ENCODE measurements at regions not wholly inside any gene's neighbourhood (a gene's known extent, or its start where the extent isn't known, plus 50 kb on each side); places are given as distances from the start of the nearest gene placed in this dataset.
"Not testable (repeated sequence)": the region's sequence is repeated elsewhere in the genome, so short reads cannot be mapped to it uniquely, and the experiment has no call there.

GRCh38 chr5:101637599-101637998 lies 658.5 kb downstream of the SLCO4C1 start:
- Histone ChIP-seq H3K9me3 (ENCODE audit: control insufficient read depth in 2 of 2, insufficient read depth in 1 of 2, low read length in 1 of 2) (no peaks in the 10 kb centered on the region), H3K4me3 (ENCODE audit: low read length in 2 of 2) (no peak overlapping the region), H3K27me3 (ENCODE audit: control insufficient read depth in 2 of 2, insufficient read depth in 1 of 2, low read length in 1 of 2) (no peaks in the 10 kb centered on the region), H3K4me1 (ENCODE audit: control insufficient read depth in 2 of 2, insufficient read depth in 2 of 2, low read length in 2 of 2) (no peaks in the 10 kb centered on the region), H3K36me3 (ENCODE audit: control insufficient read depth in 2 of 2, insufficient read depth in 2 of 2, low read length in 1 of 2) (no peaks in the 10 kb centered on the region), H3K27ac (ENCODE audit: low read depth in 1 of 2, low read length in 1 of 2) (no peak overlapping the region)
- DNase-seq (ENCODE audit: low read depth in 6 of 9, low spot score in 9 of 9): no peak
- 92% methylated on average over 2 of the region's 2 CpGs for WGBS

- not testable (repeated sequence) for H3K4me1 ChIP-seq (ENCODE audit: control insufficient read depth in 2 of 2, insufficient read depth in 2 of 2, low read length in 2 of 2); H3K36me3 ChIP-seq (ENCODE audit: control insufficient read depth in 2 of 2, insufficient read depth in 2 of 2, low read length in 1 of 2); H3K9me3 ChIP-seq (ENCODE audit: control insufficient read depth in 2 of 2, insufficient read depth in 1 of 2, low read length in 1 of 2); H3K27ac ChIP-seq (ENCODE audit: low read depth in 1 of 2, low read length in 1 of 2); H3K27me3 ChIP-seq (ENCODE audit: control insufficient read depth in 2 of 2, insufficient read depth in 1 of 2, low read length in 1 of 2); H3K4me3 ChIP-seq (ENCODE audit: low read length in 2 of 2); DNase-seq (ENCODE audit: low read depth in 6 of 9, low spot score in 9 of 9)
- WGBS: 9% methylated on average over 2 of the region's 2 CpGs
Observed at GRCh38 chr5:101627770-101628169, 668.3 kb downstream of the SLCO4C1 start.

- Histone ChIP-seq H3K4me3 (ENCODE audit: low read length in 2 of 2) (no peak overlapping the region), H3K27ac (ENCODE audit: low read depth in 1 of 2, low read length in 1 of 2) (no peak overlapping the region), H3K4me1 (ENCODE audit: control insufficient read depth in 2 of 2, insufficient read depth in 2 of 2, low read length in 2 of 2) (no peaks in the 10 kb centered on the region), H3K9me3 (ENCODE audit: control insufficient read depth in 2 of 2, insufficient read depth in 1 of 2, low read length in 1 of 2) (no peaks in the 10 kb centered on the region), H3K27me3 (ENCODE audit: control insufficient read depth in 2 of 2, insufficient read depth in 1 of 2, low read length in 1 of 2) (no peaks in the 10 kb centered on the region), H3K36me3 (ENCODE audit: control insufficient read depth in 2 of 2, insufficient read depth in 2 of 2, low read length in 1 of 2) (no peaks in the 10 kb centered on the region)
- 90% methylated on average over 1 of the region's 1 CpG for WGBS
- DNase-seq (ENCODE audit: low read depth in 6 of 9, low spot score in 9 of 9): no peak
Observed at GRCh38 chr5:101626572-101626971, 669.5 kb downstream of the SLCO4C1 start.

GRCh38 chr5:101611039-101611438 lies 685.0 kb downstream of the SLCO4C1 start:
- H3K4me3 ChIP-seq (ENCODE audit: low read length in 2 of 2): no peak overlapping the region
- H3K27ac ChIP-seq (ENCODE audit: low read depth in 1 of 2, low read length in 1 of 2): no peak overlapping the region
- DNase-seq (ENCODE audit: low read depth in 6 of 9, low spot score in 9 of 9): no peak

GRCh38 chr5:101608322-101608721 lies 687.8 kb downstream of the SLCO4C1 start:
- Histone ChIP-seq H3K9me3 (ENCODE audit: control insufficient read depth in 2 of 2, insufficient read depth in 1 of 2, low read length in 1 of 2) (peaks cover 0 to 5% of the 10 kb centered on the region in 2 donors), H3K36me3 (ENCODE audit: control insufficient read depth in 2 of 2, insufficient read depth in 2 of 2, low read length in 1 of 2) (no peaks in the 10 kb centered on the region), H3K27me3 (ENCODE audit: control insufficient read depth in 2 of 2, insufficient read depth in 1 of 2, low read length in 1 of 2) (no peaks in the 10 kb centered on the region), H3K4me1 (ENCODE audit: control insufficient read depth in 2 of 2, insufficient read depth in 2 of 2, low read length in 2 of 2) (no peaks in the 10 kb centered on the region), H3K27ac (ENCODE audit: low read depth in 1 of 2, low read length in 1 of 2) (no peak overlapping the region), H3K4me3 (ENCODE audit: low read length in 2 of 2) (no peak overlapping the region)
- WGBS: 67% methylated on average over 1 of the region's 1 CpG
- no peak for DNase-seq (ENCODE audit: low read depth in 6 of 9, low spot score in 9 of 9)

More at GRCh38 chr5:101611039-101611438, 685.0 kb downstream of the SLCO4C1 start:
- H3K9me3 ChIP-seq (ENCODE audit: control insufficient read depth in 2 of 2, insufficient read depth in 1 of 2, low read length in 1 of 2): peaks cover 0 to 5% of the 10 kb centered on the region in 2 donors
- WGBS: 82% methylated on average over 6 of the region's 6 CpGs
- no peaks in the 10 kb centered on the region for H3K4me1 ChIP-seq (ENCODE audit: control insufficient read depth in 2 of 2, insufficient read depth in 2 of 2, low read length in 2 of 2)
- no peaks in the 10 kb centered on the region for H3K36me3 ChIP-seq (ENCODE audit: control insufficient read depth in 2 of 2, insufficient read depth in 2 of 2, low read length in 1 of 2)
- H3K27me3 ChIP-seq (ENCODE audit: control insufficient read depth in 2 of 2, insufficient read depth in 1 of 2, low read length in 1 of 2): no peaks in the 10 kb centered on the region

GRCh38 chr5:101605700-101606099 lies 690.4 kb downstream of the SLCO4C1 start:
- no peak overlapping the region for H3K27ac ChIP-seq (ENCODE audit: low read depth in 1 of 2, low read length in 1 of 2)
- WGBS: 44% methylated on average over 3 of the region's 3 CpGs
- no peak overlapping the region for H3K4me3 ChIP-seq (ENCODE audit: low read length in 2 of 2)
- no peaks in the 10 kb centered on the region for H3K4me1 ChIP-seq (ENCODE audit: control insufficient read depth in 2 of 2, insufficient read depth in 2 of 2, low read length in 2 of 2)
- H3K27me3 ChIP-seq (ENCODE audit: control insufficient read depth in 2 of 2, insufficient read depth in 1 of 2, low read length in 1 of 2): no peaks in the 10 kb centered on the region
- DNase-seq (ENCODE audit: low read depth in 6 of 9, low spot score in 9 of 9): no peak
- no peaks in the 10 kb centered on the region for H3K36me3 ChIP-seq (ENCODE audit: control insufficient read depth in 2 of 2, insufficient read depth in 2 of 2, low read length in 1 of 2)
- peaks cover 0 to 1% of the 10 kb centered on the region in 2 donors for H3K9me3 ChIP-seq (ENCODE audit: control insufficient read depth in 2 of 2, insufficient read depth in 1 of 2, low read length in 1 of 2)

- Histone ChIP-seq H3K27ac (ENCODE audit: low read depth in 1 of 2, low read length in 1 of 2) (no peak overlapping the region), H3K4me1 (ENCODE audit: control insufficient read depth in 2 of 2, insufficient read depth in 2 of 2, low read length in 2 of 2) (no peaks in the 10 kb centered on the region), H3K9me3 (ENCODE audit: control insufficient read depth in 2 of 2, insufficient read depth in 1 of 2, low read length in 1 of 2) (no peaks in the 10 kb centered on the region), H3K36me3 (ENCODE audit: control insufficient read depth in 2 of 2, insufficient read depth in 2 of 2, low read length in 1 of 2) (no peaks in the 10 kb centered on the region), H3K4me3 (ENCODE audit: low read length in 2 of 2) (no peak overlapping the region), H3K27me3 (ENCODE audit: control insufficient read depth in 2 of 2, insufficient read depth in 1 of 2, low read length in 1 of 2) (no peaks in the 10 kb centered on the region)
- DNase-seq (ENCODE audit: low read depth in 6 of 9, low spot score in 9 of 9): no peak
- WGBS: 98% methylated on average over 1 of the region's 1 CpG
Observed at GRCh38 chr5:101600614-101601013, 695.5 kb downstream of the SLCO4C1 start.

GRCh38 chr5:101590384-101590783 lies 687.3 kb upstream of the ST8SIA4 start:
- Histone ChIP-seq H3K27ac (ENCODE audit: low read depth in 1 of 2, low read length in 1 of 2) (no peak overlapping the region), H3K9me3 (ENCODE audit: control insufficient read depth in 2 of 2, insufficient read depth in 1 of 2, low read length in 1 of 2) (no peaks in the 10 kb centered on the region), H3K4me3 (ENCODE audit: low read length in 2 of 2) (no peak overlapping the region), H3K4me1 (ENCODE audit: control insufficient read depth in 2 of 2, insufficient read depth in 2 of 2, low read length in 2 of 2) (no peaks in the 10 kb centered on the region), H3K36me3 (ENCODE audit: control insufficient read depth in 2 of 2, insufficient read depth in 2 of 2, low read length in 1 of 2) (no peaks in the 10 kb centered on the region), H3K27me3 (ENCODE audit: control insufficient read depth in 2 of 2, insufficient read depth in 1 of 2, low read length in 1 of 2) (no peaks in the 10 kb centered on the region)
- DNase-seq (ENCODE audit: low read depth in 6 of 9, low spot score in 9 of 9): no peak
- WGBS: 65% methylated on average over 1 of the region's 1 CpG

- no peaks in the 10 kb centered on the region for H3K4me1 ChIP-seq (ENCODE audit: control insufficient read depth in 2 of 2, insufficient read depth in 2 of 2, low read length in 2 of 2)
- H3K27me3 ChIP-seq (ENCODE audit: control insufficient read depth in 2 of 2, insufficient read depth in 1 of 2, low read length in 1 of 2): no peaks in the 10 kb centered on the region
- DNase-seq (ENCODE audit: low read depth in 6 of 9, low spot score in 9 of 9): no peak
- H3K9me3 ChIP-seq (ENCODE audit: control insufficient read depth in 2 of 2, insufficient read depth in 1 of 2, low read length in 1 of 2): no peaks in the 10 kb centered on the region
- H3K4me3 ChIP-seq (ENCODE audit: low read length in 2 of 2): no peak overlapping the region
- H3K27ac ChIP-seq (ENCODE audit: low read depth in 1 of 2, low read length in 1 of 2): no peak overlapping the region
- WGBS: 87% methylated on average over 1 of the region's 1 CpG
- H3K36me3 ChIP-seq (ENCODE audit: control insufficient read depth in 2 of 2, insufficient read depth in 2 of 2, low read length in 1 of 2): no peaks in the 10 kb centered on the region
Observed at GRCh38 chr5:101585366-101585765, 682.3 kb upstream of the ST8SIA4 start.

- Histone ChIP-seq H3K36me3 (ENCODE audit: control insufficient read depth in 2 of 2, insufficient read depth in 2 of 2, low read length in 1 of 2) (no peaks in the 10 kb centered on the region), H3K27ac (ENCODE audit: low read depth in 1 of 2, low read length in 1 of 2) (no peak overlapping the region), H3K4me3 (ENCODE audit: low read length in 2 of 2) (no peak overlapping the region), H3K4me1 (ENCODE audit: control insufficient read depth in 2 of 2, insufficient read depth in 2 of 2, low read length in 2 of 2) (no peaks in the 10 kb centered on the region), H3K27me3 (ENCODE audit: control insufficient read depth in 2 of 2, insufficient read depth in 1 of 2, low read length in 1 of 2) (no peaks in the 10 kb centered on the region), H3K9me3 (ENCODE audit: control insufficient read depth in 2 of 2, insufficient read depth in 1 of 2, low read length in 1 of 2) (no peaks in the 10 kb centered on the region)
- 97% methylated on average over 3 of the region's 3 CpGs for WGBS
- no peak for DNase-seq (ENCODE audit: low read depth in 6 of 9, low spot score in 9 of 9)
Observed at GRCh38 chr5:101580591-101580990, 677.5 kb upstream of the ST8SIA4 start.

Measured in thymus (tissue), 11 donors.